GM19193 (cell line): ENCODE measurements at regions not wholly inside any gene's neighbourhood (a gene's known extent, or its start where the extent isn't known, plus 50 kb on each side); places are given as distances from the start of the nearest gene placed in this dataset.

Experiments used
- POLR2A ChIP-seq: IDR thresholded peaks from 4 replicates; pipeline ENCODE4 v1.6.1; 2011; ENCODE audit not compliant: insufficient read depth, insufficient read length; ENCODE audit errors: extremely low read depth

DNA sequence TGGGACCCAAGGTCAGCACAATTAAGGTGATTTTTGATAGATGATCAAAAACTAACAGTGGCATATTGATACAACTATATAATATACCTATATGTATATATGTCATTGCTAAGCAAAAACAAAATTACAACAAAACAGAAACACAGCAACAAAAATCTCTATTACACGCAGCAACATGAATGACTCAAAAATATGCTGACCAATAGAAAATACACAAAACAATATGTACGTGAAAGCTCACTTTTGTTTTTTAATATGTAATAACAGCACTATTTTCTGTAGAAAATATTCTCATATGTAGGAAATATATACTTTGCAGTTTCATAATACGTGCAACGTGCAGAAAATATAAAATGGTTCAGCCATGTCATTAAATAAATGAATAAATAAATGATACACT, 1985.7 kb upstream of the CDH9 start:
- no peak for TF ChIP-seq POLR2A

DNA sequence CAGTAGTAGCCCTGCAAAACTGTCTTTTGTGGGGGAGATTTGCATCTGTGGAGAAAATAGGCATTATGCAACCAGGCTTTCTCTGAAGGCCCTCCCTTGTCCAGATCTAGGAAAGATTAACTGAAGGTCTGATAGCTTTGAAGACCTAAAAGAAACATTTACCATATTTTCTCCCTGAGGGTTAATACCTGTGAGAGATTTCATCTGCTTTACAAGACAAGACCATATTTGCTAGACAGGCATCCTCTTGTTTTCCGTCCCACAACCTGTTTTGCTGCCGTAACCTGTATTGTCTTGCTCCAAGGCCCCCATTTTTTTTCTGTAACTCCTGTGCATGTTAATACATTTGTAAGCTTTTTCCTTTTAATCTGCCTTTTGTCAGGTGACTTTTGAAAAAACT, 1985.2 kb upstream of the CDH9 start:
- no peak for TF ChIP-seq POLR2A

DNA sequence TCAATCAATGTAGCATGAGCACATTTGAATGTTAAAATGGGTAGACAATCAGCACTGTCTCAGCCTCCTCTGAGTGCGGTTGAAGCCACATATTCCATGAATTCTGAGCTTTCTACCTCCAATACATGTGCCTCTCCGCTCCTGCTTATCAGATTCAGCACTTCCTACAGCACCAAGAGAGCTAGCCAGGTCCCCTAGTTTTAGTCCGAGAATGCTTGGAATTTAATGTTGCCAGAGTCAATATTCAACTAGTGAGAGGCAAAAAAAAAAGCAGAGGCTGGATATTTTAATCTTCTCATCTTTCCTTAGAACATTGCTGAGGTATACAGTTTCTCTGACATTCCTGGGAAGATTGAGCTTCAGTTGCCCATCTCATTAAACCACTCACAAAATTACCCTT, 1979.1 kb upstream of the CDH9 start:
- TF ChIP-seq POLR2A = no peak

DNA sequence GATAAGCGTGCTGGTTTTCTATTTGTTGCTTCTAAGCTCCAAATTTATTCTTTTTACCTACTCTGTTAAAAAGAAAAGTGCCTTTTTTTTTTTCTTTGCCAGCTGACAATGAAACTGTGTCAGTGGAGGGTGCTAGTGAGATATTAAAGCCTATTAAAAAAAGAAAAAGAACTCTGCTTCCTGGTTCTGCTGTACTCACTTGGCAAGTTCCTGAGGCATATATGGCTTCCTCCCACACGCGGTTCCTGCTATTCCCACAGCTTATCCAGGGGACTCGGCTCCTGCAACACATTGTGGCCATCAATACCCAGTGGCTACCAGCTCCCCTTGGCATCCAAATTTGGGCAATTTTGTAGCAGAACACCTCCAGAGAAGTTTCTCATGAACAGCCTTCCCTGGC, 1977.7 kb upstream of the CDH9 start:
- TF ChIP-seq POLR2A = no peak

DNA sequence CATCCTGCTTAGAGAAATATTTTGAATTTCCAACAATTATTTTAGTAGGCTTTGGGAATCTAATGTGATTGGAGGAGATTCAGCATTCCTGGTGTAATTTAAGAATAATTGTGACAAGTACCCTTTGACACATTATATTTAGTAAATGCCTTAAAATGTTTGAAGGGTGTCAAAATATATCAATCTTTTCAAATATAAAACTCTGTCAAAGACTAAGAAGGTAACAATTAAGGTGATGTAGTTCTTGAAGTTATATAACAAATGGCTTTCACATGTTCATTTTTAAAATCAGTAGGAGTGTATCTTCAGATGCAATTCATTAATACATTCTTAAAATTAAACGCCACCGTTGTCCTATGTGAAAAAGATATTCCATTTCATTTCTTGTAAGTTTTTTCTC, 1977.1 kb upstream of the CDH9 start:
- no peak for TF ChIP-seq POLR2A

DNA sequence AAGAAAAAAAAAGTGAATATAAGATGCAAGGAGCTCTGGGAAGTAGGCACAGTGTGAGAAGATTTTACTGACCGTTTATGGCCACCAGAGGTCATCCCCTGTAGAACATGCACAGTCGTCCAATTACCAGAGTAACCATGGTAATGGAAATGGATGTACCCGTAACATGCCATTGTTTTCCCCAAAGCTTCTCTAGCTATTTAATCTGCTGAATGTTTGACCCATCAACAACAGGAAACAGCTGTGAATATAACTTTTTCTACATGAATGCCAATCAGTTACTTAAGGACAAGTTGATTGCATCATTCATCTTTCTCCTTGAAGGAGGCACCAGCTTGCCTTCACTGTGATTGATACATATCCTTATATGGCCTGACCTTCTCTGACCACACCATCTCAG, 1967.0 kb upstream of the CDH9 start:
- no peak for TF ChIP-seq POLR2A

DNA sequence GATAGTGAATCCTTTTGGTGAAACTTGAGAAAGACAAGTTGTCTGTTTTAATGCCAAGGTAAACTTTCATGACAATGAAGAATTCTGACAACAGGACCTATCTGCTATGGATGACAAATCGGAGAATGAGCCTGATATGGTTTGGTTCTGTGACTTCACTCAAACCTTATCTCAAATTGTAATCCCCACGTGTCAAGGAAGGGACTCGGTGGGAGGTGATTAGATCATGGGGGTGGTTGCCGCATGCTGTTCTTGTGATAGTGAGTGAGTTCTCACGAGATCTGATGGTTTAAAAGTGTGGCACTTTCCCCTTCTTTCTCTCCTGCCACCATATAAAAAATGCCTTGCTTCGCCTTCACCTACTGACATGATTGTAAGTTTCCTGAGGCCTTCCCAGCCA, 1964.1 kb upstream of the CDH9 start:
- no peak for TF ChIP-seq POLR2A

DNA sequence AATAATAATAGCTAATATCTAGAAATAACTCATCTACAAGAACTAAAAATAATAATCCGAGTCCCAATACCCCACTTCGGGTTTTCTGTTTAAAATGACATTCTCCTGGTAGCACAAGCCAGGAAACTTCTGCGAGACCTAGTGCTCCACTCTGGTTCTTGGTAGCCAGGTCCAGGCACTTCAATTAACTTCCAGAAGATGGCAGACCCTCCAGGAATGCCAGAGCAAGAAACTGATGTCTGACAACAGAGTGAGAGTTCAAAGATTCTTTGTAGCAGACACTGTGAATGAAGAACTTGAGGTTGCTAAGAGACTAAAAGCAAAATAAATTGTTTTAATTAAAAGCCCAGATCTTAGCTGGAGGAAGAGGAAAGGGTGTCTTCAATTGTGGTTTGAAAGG, 1963.3 kb upstream of the CDH9 start:
- no peak for TF ChIP-seq POLR2A

DNA sequence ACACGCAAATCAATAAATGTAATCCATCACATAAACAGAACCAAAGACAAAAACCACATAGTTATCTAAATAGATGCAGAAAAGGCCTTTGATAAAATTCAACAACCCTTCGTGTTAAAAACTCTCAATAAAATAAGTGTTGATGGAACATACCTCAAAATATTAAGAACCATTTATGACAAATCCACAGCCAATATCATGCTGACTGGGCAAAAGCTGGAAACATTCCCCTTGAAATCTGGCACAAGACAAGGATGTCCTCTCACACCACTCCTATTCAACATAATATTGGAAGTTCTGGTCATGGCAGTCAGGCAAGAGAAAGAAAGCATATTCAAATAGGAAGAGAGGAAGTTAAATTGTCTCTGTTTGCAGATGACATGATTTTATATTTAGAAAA, 1946.3 kb upstream of the CDH9 start:
- TF ChIP-seq POLR2A = no peak

DNA sequence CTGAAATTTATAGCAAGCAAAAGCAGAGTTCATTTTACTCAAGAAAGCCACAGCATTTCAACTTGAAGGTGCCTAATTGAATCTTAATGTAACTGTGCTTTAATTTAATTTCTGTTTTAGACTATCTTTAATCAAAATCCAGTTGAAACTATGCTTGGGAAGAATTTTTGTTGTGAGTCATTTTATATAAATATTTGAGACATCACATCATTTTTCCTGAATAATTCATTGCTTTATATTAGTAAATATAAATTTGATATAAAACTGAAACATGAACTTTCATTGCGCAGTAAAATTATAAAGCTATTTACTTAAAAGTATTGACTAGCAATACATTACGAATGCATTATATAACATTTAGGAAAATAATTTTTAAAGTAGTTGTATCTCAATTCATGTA, 1937.1 kb upstream of the CDH9 start:
- no peak for TF ChIP-seq POLR2A

DNA sequence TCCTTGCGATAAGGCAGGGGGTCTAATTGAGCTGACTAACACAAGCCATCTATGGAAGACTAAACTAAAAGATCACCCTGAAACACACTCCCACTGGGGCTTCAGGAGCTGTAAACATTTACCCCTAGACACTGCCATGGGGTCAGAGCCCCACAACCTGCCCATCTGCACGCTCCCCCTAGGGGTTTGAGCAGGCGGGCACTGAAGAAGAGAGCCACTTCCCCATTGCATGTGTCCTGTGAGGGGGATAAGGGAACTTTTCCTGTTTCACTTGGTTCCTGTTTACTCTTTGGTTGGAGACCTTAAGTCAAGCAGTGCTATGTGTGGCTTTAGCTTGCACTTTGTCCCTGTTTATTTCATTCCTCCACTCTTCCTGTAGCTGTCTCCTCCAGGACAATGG, 1929.5 kb upstream of the CDH9 start:
- TF ChIP-seq POLR2A = no peak

DNA sequence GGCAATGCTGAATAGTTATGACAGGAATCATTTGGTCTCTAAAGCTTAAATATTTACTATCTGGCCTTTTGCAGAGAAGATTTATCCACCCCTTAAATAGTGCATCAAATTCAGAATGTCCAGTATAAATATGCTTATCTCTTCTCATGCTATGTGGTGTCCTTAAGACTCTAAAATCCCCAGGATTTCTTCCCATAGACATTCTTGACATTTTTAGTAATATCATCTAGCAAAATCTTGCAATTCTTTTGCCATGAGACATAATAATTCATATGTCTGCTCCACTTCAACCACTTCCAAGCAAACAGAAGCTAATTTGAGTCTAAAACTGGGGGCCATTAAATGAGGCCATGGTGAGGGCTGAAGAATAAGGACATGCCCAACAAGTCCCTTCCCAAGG, 1923.4 kb upstream of the CDH9 start:
- no peak for TF ChIP-seq POLR2A

DNA sequence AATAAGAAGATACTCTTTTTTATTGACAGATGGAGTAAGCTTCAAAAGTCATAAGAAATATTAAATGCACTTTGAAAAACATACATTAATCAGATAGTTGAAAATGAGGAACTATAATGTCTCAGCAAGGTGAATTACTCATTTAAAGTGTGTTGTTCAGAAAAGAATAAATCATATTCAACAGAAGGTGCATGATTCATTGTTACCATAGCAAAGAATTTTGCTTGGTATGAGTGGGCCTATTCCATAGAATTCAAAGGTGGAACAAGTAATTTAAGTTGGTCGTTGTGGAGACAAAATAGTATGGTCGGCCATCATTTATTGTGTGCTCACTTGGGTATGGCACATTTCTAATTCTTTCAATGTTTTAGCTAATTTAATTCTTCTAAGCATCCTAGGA, 1920.2 kb upstream of the CDH9 start:
- TF ChIP-seq POLR2A = no peak

DNA sequence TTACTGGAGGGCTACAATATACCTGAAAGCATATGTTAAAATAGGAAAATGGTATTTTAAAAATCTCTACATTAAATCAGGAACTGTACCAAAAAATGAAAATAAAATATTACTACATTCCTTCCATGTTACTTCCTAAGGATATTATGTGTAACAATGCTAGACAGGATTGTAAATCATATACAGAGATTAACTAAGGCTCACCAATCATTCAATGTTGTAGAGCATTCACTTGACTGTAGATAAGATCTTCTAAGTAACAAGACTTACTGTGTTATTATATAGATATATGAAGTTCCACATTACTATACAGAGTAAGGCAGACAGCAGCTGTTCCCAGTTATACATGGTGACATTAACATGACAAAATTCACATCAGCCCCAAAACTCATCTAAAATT, 1919.1 kb upstream of the CDH9 start:
- no peak for TF ChIP-seq POLR2A

DNA sequence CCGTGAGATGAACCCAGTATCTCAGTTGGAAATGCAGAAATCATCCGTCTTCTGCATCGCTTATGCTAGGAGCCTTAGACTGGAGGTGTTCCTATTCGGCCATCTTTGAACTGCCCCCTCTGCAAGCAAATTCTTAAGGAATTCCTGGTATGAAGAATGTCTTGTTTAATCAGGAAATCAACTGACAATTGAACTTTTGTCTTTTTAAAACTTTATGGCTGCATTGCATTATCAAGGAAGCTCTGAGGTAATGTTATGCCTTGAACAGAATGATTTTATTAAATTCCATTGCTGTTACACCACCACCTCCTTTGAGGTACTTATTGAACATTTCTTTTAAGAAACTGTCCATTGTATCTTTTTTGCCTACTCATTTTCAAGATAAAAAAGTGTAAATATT, 1915.7 kb upstream of the CDH9 start:
- TF ChIP-seq POLR2A = no peak

DNA sequence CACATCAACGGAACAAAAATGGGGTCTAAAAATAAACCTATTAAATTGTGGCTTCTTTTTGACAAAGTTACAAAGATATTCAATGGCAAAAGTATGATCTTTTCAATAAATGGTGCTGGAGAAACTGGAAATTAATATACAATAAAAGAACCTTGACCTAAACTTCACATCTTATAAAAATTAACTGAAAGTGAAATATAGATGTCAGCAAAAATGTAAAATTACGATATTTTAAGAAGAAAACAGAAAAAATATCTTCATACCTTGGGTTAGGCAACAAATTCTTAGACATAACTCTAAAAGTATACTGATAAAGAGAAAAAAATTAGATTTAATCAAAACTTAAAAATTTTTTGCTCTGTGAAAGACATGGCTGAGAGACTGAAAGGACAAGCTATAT, 1909.5 kb upstream of the CDH9 start:
- no peak for TF ChIP-seq POLR2A

DNA sequence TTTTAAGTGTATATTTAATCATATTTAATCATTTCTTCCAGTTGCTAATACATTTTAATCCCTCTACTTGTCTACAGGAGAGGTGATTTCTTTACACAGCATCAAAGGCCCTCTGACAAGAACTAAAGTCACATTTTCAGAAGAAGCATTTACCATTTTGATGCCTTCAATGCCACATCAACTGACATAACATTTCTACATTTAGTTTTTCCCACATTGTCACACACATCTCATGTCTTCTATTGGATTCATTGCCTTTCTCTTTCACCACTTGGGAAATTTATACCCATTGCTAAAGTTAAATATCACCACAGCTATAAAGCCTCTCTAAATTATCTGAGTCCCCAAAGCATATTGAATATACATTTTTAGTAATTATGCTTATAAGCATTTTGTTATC, 1907.5 kb upstream of the CDH9 start:
- no peak for TF ChIP-seq POLR2A
